Gastroesophageal sphincter (tissue), 3 donors: ENCODE measurements at regions not wholly inside any gene's neighbourhood (a gene's known extent, or its start where the extent isn't known, plus 50 kb on each side); places are given as distances from the start of the nearest gene placed in this dataset.

Experiments
- POLR2A ChIP-seq, 2 donors: fragments of 450-650 bp; IDR thresholded peaks; one replicate each; pipeline ENCODE4 v1.6.1; 2017; ENCODE audit warnings: antibody characterized with exemption in 2 of 2, mild to moderate bottlenecking in 2 of 2, moderate library complexity in 1 of 2
- TF ChIP-seq, protein P1 (sequence below), 4 experiments: fragments of 200-600 bp in 2 of 4; fragments of 450-650 bp in 2 of 4; sonication (generic) in 1 of 4; IDR thresholded peaks; one replicate each; pipeline ENCODE4 v1.5.1; 2017 to 2019; ENCODE audit warnings: antibody characterized with exemption in 4 of 4, mild to moderate bottlenecking in 2 of 4, moderate library complexity in 2 of 4

DNA sequence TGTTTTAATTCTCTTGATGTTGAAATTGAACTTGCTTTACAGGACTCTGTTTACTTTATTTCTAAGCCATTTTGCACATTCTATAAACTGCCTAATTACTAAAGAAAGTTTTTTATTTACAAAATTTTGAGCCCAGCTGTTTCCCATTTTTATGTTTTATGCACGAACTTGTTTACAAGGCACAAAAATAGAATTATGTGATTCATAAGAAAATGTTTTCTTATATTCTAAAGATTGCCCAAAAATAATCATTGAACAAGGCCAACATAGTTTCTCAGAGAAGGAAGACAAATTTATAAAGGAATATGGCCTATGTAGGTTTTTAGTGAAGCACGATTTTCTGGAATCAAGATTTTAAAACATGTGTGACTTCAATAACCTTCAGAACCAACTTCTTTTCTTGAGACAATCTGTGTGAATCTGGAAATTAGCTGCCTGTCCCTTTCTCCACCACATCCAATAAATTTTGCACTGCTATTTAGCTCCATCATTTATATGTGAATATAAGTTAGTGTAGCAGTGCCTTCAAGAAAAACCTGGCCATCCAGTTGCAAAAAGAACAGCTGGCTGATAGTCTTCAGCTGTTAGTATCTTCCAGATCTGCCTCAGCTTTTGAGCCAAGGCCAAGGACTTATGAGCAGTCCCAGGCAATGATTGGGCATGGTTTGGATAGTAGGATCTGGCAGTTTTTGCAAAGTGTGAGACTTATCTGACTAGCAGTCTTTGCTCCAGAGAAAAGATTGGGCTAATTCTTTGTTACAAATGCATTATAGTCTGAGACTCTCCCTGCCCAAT, 253.2 kb upstream of the COL3A1 start:
- TF ChIP-seq, protein P1, sequence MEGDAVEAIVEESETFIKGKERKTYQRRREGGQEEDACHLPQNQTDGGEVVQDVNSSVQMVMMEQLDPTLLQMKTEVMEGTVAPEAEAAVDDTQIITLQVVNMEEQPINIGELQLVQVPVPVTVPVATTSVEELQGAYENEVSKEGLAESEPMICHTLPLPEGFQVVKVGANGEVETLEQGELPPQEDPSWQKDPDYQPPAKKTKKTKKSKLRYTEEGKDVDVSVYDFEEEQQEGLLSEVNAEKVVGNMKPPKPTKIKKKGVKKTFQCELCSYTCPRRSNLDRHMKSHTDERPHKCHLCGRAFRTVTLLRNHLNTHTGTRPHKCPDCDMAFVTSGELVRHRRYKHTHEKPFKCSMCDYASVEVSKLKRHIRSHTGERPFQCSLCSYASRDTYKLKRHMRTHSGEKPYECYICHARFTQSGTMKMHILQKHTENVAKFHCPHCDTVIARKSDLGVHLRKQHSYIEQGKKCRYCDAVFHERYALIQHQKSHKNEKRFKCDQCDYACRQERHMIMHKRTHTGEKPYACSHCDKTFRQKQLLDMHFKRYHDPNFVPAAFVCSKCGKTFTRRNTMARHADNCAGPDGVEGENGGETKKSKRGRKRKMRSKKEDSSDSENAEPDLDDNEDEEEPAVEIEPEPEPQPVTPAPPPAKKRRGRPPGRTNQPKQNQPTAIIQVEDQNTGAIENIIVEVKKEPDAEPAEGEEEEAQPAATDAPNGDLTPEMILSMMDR (IDR thresholded peaks at IDR 0.05): no peak
- no peak for TF ChIP-seq POLR2A (IDR thresholded peaks at IDR 0.05)
